ENCODE measurements at regions not wholly inside any gene's neighbourhood (a gene's known extent, or its start where the extent isn't known, plus 50 kb on each side); places are given as distances from the start of the nearest gene placed in this dataset.

GRCh38 chr2:133776936-133777573 is 208.8 kb upstream of the NCKAP5 start:
- TF ChIP-seq CTCF (IDR thresholded peaks at IDR 0.05) (no peak), EP300 (IDR thresholded peaks at IDR 0.05) (no peak), POLR2AphosphoS5 (IDR thresholded peaks at IDR 0.05) (no peak), POLR2A (IDR thresholded peaks at IDR 0.05) (no peak)

Measured in upper lobe of left lung (tissue), 4 donors.